H54 (cell line): ENCODE measurements at regions not wholly inside any gene's neighbourhood (a gene's known extent, or its start where the extent isn't known, plus 50 kb on each side); places are given as distances from the start of the nearest gene placed in this dataset.
A peak's percentile ranks its signal among the peaks of the same experiment; 100 is the strongest.

Experiments
- DNase-seq: peaks from one replicate; pipeline ENCODE4 v3.0.0; 2011; ENCODE audit warnings: low spot score, mixed read lengths; ENCODE audit not compliant: insufficient read length
- FAIRE-seq: peaks from 3 replicates; lab custom pipeline; 2011; peaks lifted over from hg19 to GRCh38; lab: Jason Lieb, UNC
- POLR2A ChIP-seq: IDR thresholded peaks from 2 replicates; pipeline ENCODE4 v1.6.1; 2011; ENCODE audit warnings: low read depth, mild to moderate bottlenecking, low read length

- TF ChIP-seq POLR2A, result no peak
- no peak for FAIRE-seq
- DNase-seq, result no peak
These were observed 574.5 kb upstream of the GRAMD2B start for GRCh38 chr5:125848751-125849150.

GRCh38 chr5:125856949-125857348, 566.3 kb upstream of the GRAMD2B start:
- no peak for TF ChIP-seq POLR2A
- FAIRE-seq (no peak), DNase-seq (no peak)

- FAIRE-seq (no peak), DNase-seq (no peak)
- no peak for TF ChIP-seq POLR2A
These were observed 559.6 kb upstream of the GRAMD2B start for GRCh38 chr5:125863579-125863978.

GRCh38 chr5:125865166-125865815, 557.9 kb upstream of the GRAMD2B start:
- FAIRE-seq (peak; percentile 20), DNase-seq (no peak)
- TF ChIP-seq POLR2A, result no peak

- no peak for TF ChIP-seq POLR2A
- DNase-seq, result no peak
- no peak for FAIRE-seq
These were observed 555.2 kb upstream of the GRAMD2B start for GRCh38 chr5:125868036-125868435.

- FAIRE-seq, result peak; percentile 11
- no peak for DNase-seq
- TF ChIP-seq POLR2A, result no peak
These were observed 553.0 kb upstream of the GRAMD2B start for GRCh38 chr5:125870256-125870655.

- no peak for TF ChIP-seq POLR2A
- FAIRE-seq, result no peak
- DNase-seq, result no peak
These were observed 549.2 kb upstream of the GRAMD2B start for GRCh38 chr5:125874057-125874456.

- DNase-seq (no peak), FAIRE-seq (peak; percentile 38)
- TF ChIP-seq POLR2A, result no peak
These were observed 548.5 kb upstream of the GRAMD2B start for GRCh38 chr5:125874717-125875116.

GRCh38 chr5:125877248-125877647, 546.0 kb upstream of the GRAMD2B start:
- FAIRE-seq, result no peak
- TF ChIP-seq POLR2A, result no peak
- DNase-seq, result no peak

GRCh38 chr5:125882061-125882460, 541.1 kb upstream of the GRAMD2B start:
- DNase-seq (no peak), FAIRE-seq (no peak)
- no peak for TF ChIP-seq POLR2A

- FAIRE-seq (no peak), DNase-seq (no peak)
- TF ChIP-seq POLR2A, result no peak
These were observed 540.0 kb upstream of the GRAMD2B start for GRCh38 chr5:125883223-125883622.

GRCh38 chr5:125888358-125888757, 534.9 kb upstream of the GRAMD2B start:
- FAIRE-seq, result no peak
- TF ChIP-seq POLR2A, result no peak
- no peak for DNase-seq

- no peak for DNase-seq
- no peak for FAIRE-seq
- no peak for TF ChIP-seq POLR2A
These were observed 532.7 kb upstream of the GRAMD2B start for GRCh38 chr5:125890511-125890931.

GRCh38 chr5:125891061-125891725, 532.0 kb upstream of the GRAMD2B start:
- no peak for TF ChIP-seq POLR2A
- FAIRE-seq (no peak), DNase-seq (no peak)

- DNase-seq, result no peak
- FAIRE-seq, result peak; percentile 65
These were observed 528.8 kb upstream of the GRAMD2B start for GRCh38 chr5:125894383-125894782.

More at GRCh38 chr5:125894383-125894782, 528.8 kb upstream of the GRAMD2B start:
- no peak for TF ChIP-seq POLR2A
